H9 (cell line): ENCODE measurements at regions not wholly inside any gene's neighbourhood (a gene's known extent, or its start where the extent isn't known, plus 50 kb on each side); places are given as distances from the start of the nearest gene placed in this dataset.

Experiments
- DNase-seq: peaks from one replicate; pipeline ENCODE4 v3.0.0-alpha.2; 2017
- H2AFZ ChIP-seq: one replicate; pipeline ENCODE4 v1.6.1; 2013; ENCODE audit warnings: mild to moderate bottlenecking, low read length, control low read depth, moderate library complexity
- H2AK5ac ChIP-seq: 2 replicates; pipeline ENCODE4 v1.6.1; 2013; ENCODE audit warnings: low read length, control low read depth, mixed read lengths; ENCODE audit not compliant: insufficient read length
- H2BK120ac ChIP-seq: one replicate; pipeline ENCODE4 v1.6.1; 2013; ENCODE audit warnings: low read depth, mild to moderate bottlenecking, low read length, control low read depth, inconsistent platforms; ENCODE audit not compliant: poor library complexity, severe bottlenecking
- H2BK12ac ChIP-seq: 2 replicates; pipeline ENCODE4 v1.6.1; 2013; ENCODE audit warnings: low read length, control low read depth, mixed read lengths, low read depth; ENCODE audit not compliant: insufficient read length
- H2BK15ac ChIP-seq: 2 replicates; pipeline ENCODE4 v1.6.1; 2013; ENCODE audit warnings: low read depth, low read length, control low read depth
- H2BK20ac ChIP-seq: one replicate; pipeline ENCODE4 v1.6.1; 2013; ENCODE audit warnings: low read depth, mild to moderate bottlenecking, low read length, control low read depth, inconsistent platforms; ENCODE audit not compliant: poor library complexity, severe bottlenecking
- H2BK5ac ChIP-seq: 2 replicates; pipeline ENCODE4 v1.6.1; 2013; ENCODE audit warnings: low read length, control low read depth, mixed read lengths; ENCODE audit not compliant: insufficient read length
- H3K14ac ChIP-seq: 2 replicates; pipeline ENCODE4 v1.6.1; 2013; ENCODE audit warnings: low read length, control low read depth; ENCODE audit not compliant: insufficient read depth
- H3K18ac ChIP-seq: 2 replicates; pipeline ENCODE4 v1.6.1; 2013; ENCODE audit warnings: low read depth, mild to moderate bottlenecking, mixed read lengths, low read length, control low read depth; ENCODE audit not compliant: insufficient read length
- H3K23ac ChIP-seq: 2 replicates; pipeline ENCODE4 v1.6.1; 2013; ENCODE audit warnings: low read length, control low read depth, mixed read lengths, low read depth; ENCODE audit not compliant: insufficient read length
- H3K23me2 ChIP-seq: 2 replicates; pipeline ENCODE4 v1.6.1; 2013; ENCODE audit warnings: low read depth, mild to moderate bottlenecking, mixed read lengths, low read length, control low read depth; ENCODE audit not compliant: insufficient read length, poor library complexity, severe bottlenecking
- H3K27ac ChIP-seq: 2 replicates; pipeline ENCODE4 v1.5.1; 2013; ENCODE audit warnings: low read length, control low read depth, mixed read lengths, low read depth; ENCODE audit not compliant: insufficient read length
- H3K27me3 ChIP-seq: 2 replicates; pipeline ENCODE4 v1.6.1; 2013; ENCODE audit warnings: low read length, control low read depth, inconsistent platforms; ENCODE audit not compliant: insufficient read depth
- H3K4ac ChIP-seq: 2 replicates; pipeline ENCODE4 v1.6.1; 2013; ENCODE audit warnings: low read depth, mild to moderate bottlenecking, control low read depth, inconsistent platforms, low read length, moderate library complexity
- H3K4me1 ChIP-seq: 2 replicates; pipeline ENCODE4 v1.6.1; 2013; ENCODE audit warnings: low read length, control low read depth, inconsistent platforms; ENCODE audit not compliant: insufficient read depth
- H3K4me2 ChIP-seq: 2 replicates; pipeline ENCODE4 v1.6.1; 2013; ENCODE audit warnings: low read length, control low read depth, mixed read lengths; ENCODE audit not compliant: insufficient read length, insufficient read depth
- H3K56ac ChIP-seq: 2 replicates; pipeline ENCODE4 v1.6.1; 2013; ENCODE audit warnings: low read depth, mild to moderate bottlenecking, mixed read lengths, low read length, control low read depth; ENCODE audit not compliant: insufficient read length
- H3K79me1 ChIP-seq: 2 replicates; pipeline ENCODE4 v1.6.1; 2013; ENCODE audit warnings: low read depth, mild to moderate bottlenecking, moderate library complexity, low read length, control low read depth, inconsistent platforms; ENCODE audit not compliant: insufficient read depth, poor library complexity, severe bottlenecking
- H3K79me2 ChIP-seq: 2 replicates; pipeline ENCODE4 v1.6.1; 2013; ENCODE audit warnings: low read length, control low read depth, inconsistent platforms; ENCODE audit not compliant: insufficient read depth
- H3K9ac ChIP-seq: 2 replicates; pipeline ENCODE4 v1.6.1; 2013; ENCODE audit warnings: low read length, control low read depth, mixed read lengths; ENCODE audit not compliant: insufficient read length; ENCODE audit errors: extremely low read depth
- H3K9me3 ChIP-seq: one replicate; pipeline ENCODE4 v1.6.1; 2013; ENCODE audit warnings: low read depth, low read length, inconsistent platforms; ENCODE audit not compliant: control insufficient read depth
- H3T11ph ChIP-seq: one replicate; pipeline ENCODE4 v1.6.1; 2013; ENCODE audit warnings: mild to moderate bottlenecking, low read length, control low read depth, inconsistent platforms
- H4K20me1 ChIP-seq: one replicate; pipeline ENCODE4 v1.6.1; 2013; ENCODE audit not compliant: control insufficient read depth, insufficient read length, insufficient read depth
- H4K5ac ChIP-seq: 2 replicates; pipeline ENCODE4 v1.6.1; 2013; ENCODE audit warnings: low read depth, mild to moderate bottlenecking, mixed read lengths, low read length, control low read depth; ENCODE audit not compliant: insufficient read length
- H4K8ac ChIP-seq: replicated peaks from 2 replicates; pipeline ENCODE4 v1.6.1; 2013; ENCODE audit warnings: low read length, control low read depth, mixed read lengths, low read depth; ENCODE audit not compliant: insufficient read length
- H4K91ac ChIP-seq: 2 replicates; pipeline ENCODE4 v1.6.1; 2013; ENCODE audit warnings: low read depth, mild to moderate bottlenecking, moderate library complexity, mixed read lengths, low read length, control low read depth; ENCODE audit not compliant: insufficient read length
- H3K27ac Mint-ChIP-seq, 3 experiments: 2 replicates in 2 of 3; 3 replicates in 1 of 3; pipeline ENCODE4 v1.8.0; 2020 to 2021; ENCODE audit warnings: mixed read lengths in 3 of 3, mild to moderate bottlenecking in 1 of 3, moderate library complexity in 1 of 3
- H3K27me3 Mint-ChIP-seq: 2 replicates; pipeline ENCODE4 v1.8.0; 2021; ENCODE audit warnings: low read depth, mild to moderate bottlenecking, moderate library complexity, mixed read lengths
- H3K36me3 Mint-ChIP-seq, 3 experiments: 2 replicates in 2 of 3; 3 replicates in 1 of 3; pipeline ENCODE4 v1.8.0; 2020 to 2021; ENCODE audit warnings: low read depth in 3 of 3, mixed read lengths in 3 of 3; ENCODE audit not compliant: insufficient read depth in 1 of 3
- H3K4me1 Mint-ChIP-seq, 2 experiments: 2 replicates each; pipeline ENCODE4 v1.8.0; 2020; ENCODE audit warnings: mixed read lengths in 2 of 2
- H3K4me3 Mint-ChIP-seq, 2 experiments: 2 replicates in 1 of 2; 3 replicates in 1 of 2; pipeline ENCODE4 v1.8.0; 2020 to 2021; ENCODE audit warnings: mild to moderate bottlenecking in 2 of 2, mixed read lengths in 2 of 2, moderate library complexity in 1 of 2
- H3K9me3 Mint-ChIP-seq, 2 experiments: 2 replicates in 1 of 2; 3 replicates in 1 of 2; pipeline ENCODE4 v1.8.0; 2020; ENCODE audit warnings: mild to moderate bottlenecking in 2 of 2, mixed read lengths in 2 of 2, moderate library complexity in 1 of 2
- CTCF ChIP-seq: fragments of 200-600 bp; sonication (generic); conservative IDR thresholded peaks from 3 replicates; pipeline ENCODE4 v1.8.0; 2021; ENCODE audit warnings: antibody characterized with exemption, mild to moderate bottlenecking
- WGBS: extraction: QIAGEN DNeasy Blood & Tissue Kit; methylation state at CpG from one replicate; pipeline ENCODE4 v1.1.7; 2013; ENCODE audit warnings: missing lambda C conversion rate, low lambda C conversion rate, mixed read lengths; ENCODE audit not compliant: insufficient read length; ENCODE audit errors: extremely low coverage; 5-methylcytosine and 5-hydroxymethylcytosine counted together

- no CpG with 5 or more reads among the region's 5 CpGs for WGBS
- Histone ChIP-seq H4K5ac (no peak overlapping the region), H3K23ac (no peak overlapping the region), H3K27me3 (no peaks in the 10 kb centered on the region), H3K9ac (no peak overlapping the region), H3K56ac (no peak overlapping the region), H3K9me3 (no peaks in the 10 kb centered on the region), H2AFZ (no peak overlapping the region), H4K20me1 (no peaks in the 10 kb centered on the region), H4K8ac (no peak overlapping the region), H2BK12ac (no peak overlapping the region), H3K4me1 (no peaks in the 10 kb centered on the region), H3K14ac (no peak overlapping the region), H2BK15ac (no peak overlapping the region), H2AK5ac (no peak overlapping the region), H4K91ac (no peak overlapping the region), H3T11ph (no peak overlapping the region), H3K79me2 (no peaks in the 10 kb centered on the region), H3K4ac (no peak overlapping the region), H3K27ac (no peak overlapping the region), H2BK5ac (no peak overlapping the region), H3K4me2 (no peak overlapping the region), H3K18ac (no peak overlapping the region), H3K23me2 (no peaks in the 10 kb centered on the region), H2BK20ac (no peak overlapping the region), H2BK120ac (no peak overlapping the region), H3K79me1 (no peaks in the 10 kb centered on the region)
- Mint-ChIP-seq H3K4me3 (no peak overlapping the region), H3K9me3 (no peaks in the 10 kb centered on the region; a peak in 1 of 5 replicates), H3K36me3 (no peaks in the 10 kb centered on the region), H3K4me1 (peaks cover 10 to 23% of the 10 kb centered on the region in 2 experiments), H3K27me3 (no peaks in the 10 kb centered on the region), H3K27ac (no peak overlapping the region)
- TF ChIP-seq CTCF, result no peak
- no peak for DNase-seq
Measured at GRCh38 chr1:3981261-3981660, 81.2 kb upstream of the C1orf174 start.
